HG03469 (cell line): ENCODE measurements at regions not wholly inside any gene's neighbourhood (a gene's known extent, or its start where the extent isn't known, plus 50 kb on each side); places are given as distances from the start of the nearest gene placed in this dataset.

Source experiments
- ATAC-seq: cut with Tn5 transposase; IDR thresholded peaks from one replicate; pipeline ENCODE4 v1.9.1; 2021; ENCODE audit warnings: mild to moderate bottlenecking, moderate library complexity, moderate number of reproducible peaks; ENCODE audit not compliant: unreplicated experiment

DNA sequence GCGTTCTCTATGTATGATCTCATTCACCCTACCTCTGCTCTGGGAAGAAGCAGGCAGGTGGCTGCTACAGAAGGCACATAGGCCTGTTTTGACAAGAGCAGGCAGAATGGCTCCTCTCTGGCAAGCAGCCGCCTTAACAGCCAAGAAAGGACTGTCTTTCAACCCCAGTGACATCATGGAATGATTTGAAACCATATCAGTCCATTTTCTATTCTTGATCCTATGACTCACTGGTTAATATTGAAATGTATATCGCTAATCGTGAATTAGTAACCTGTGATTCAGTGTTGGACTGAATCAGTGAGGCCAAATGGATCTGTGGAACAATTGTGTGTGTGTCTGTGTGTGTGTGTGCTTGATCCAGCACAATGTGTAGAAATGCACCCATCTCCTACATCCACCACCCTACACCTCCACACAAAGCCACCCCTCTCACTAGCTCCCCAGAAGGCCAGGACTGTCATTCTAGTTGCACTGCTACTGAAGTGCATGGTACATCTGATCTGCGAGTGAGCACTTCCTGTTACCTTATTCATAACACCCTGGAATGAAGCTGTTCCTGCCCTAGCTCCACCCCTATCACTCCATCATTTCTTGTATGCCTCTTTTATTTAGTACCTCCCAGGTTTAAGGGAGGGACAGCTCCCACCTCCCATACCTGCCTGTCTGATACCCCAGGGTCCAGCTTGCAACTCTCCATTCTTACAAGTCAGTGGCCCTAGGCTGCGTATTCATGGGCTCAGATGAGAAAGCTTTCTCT is 460.0 kb downstream of the FOXO1 start:
- no peak for ATAC-seq

DNA sequence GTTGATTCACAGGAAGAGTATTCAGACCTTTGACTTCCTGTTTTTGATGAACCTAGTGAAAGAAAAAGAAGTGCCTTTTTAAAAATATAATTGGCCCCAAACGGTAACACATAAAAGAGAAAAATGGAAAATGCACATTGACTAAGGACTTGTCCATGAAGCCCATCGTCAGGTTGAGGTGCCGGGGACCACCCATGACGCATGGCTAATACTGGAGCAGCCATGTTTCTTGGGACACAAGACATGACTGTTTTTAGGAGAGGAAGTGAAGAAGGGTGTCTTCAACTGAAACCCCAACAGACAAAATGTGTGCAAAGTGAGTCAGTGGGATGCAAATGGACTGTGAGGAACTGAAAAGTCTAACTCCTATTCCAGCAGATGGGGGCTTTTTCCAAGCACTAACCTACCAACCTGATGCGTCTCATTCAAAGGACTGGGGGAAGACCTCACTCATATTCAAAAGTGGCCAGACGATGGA is 459.4 kb downstream of the FOXO1 start:
- ATAC-seq = peak; percentile 47

GRCh38 chr13:40208517-40208916 is 457.9 kb downstream of the FOXO1 start:
- ATAC-seq = no peak

DNA sequence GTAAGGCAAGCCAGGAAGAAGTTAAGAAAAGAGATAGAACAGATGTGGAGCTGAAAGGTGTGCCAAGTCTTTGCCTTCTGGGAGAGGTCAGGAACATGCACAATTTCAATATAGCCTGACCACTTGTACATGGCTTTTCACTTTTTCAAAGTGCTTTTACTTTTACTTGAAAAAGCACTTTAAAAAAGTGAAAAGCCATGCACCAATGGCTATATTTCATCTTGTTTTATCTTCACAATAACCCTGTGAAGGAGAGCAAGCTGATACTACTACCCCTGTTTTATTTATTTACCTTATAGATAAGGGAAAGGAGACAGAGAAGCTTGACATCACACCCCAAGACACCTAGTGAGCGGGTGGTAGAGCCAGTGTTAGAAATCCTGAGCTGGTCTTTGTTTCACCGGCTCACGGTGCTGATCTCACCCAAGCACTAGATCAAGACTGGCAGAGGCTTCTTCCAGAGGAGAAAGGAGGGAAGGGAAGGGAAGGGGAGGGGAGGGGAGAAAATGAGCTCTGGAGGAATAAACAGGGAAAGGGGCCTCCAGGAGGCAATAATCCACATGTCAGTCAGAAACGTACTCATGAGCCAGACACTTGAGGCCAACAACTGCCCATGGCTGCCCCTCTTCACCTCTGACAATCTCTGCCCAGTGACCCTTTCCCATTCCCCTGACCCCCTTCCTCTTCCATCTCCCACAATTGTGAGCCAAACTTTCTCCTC is 455.4 kb downstream of the FOXO1 start:
- no peak for ATAC-seq

DNA sequence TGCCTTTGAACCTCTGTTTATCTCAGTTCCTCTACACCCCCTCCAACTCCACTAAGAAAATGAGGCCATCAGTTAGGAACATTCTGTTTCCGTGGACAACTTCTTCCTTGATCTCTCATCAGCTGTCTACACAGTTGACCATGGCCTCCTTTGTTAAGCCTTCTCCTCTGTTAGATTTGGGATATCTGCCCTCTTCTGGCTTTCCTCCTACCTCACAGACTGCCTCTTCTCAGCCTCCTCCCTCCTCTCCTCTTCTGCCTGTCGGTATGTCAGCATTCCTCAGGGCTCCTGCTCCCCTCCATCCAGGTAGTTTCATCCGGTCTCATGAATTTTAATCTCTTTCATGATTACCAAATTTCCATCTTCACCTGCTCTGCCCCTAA is 454.9 kb downstream of the FOXO1 start:
- no peak for ATAC-seq

DNA sequence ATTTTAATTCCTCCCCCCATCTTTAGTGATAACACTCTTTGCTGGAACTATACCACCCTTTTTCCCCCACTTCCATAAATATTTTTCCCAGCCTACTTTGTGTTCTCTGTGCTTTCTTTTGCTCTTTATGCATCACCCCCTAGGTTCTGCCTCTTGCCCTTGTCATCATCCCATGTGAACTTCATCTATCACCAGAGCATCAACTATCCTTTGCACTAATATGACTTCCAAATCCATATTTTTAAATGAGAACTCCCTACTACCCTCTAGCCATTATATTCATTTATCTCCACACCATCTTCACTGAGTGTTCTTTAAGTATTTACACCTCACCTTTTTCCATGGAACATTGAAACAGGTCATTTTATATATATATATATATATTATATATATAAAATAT is 452.7 kb downstream of the FOXO1 start:
- ATAC-seq = no peak

DNA sequence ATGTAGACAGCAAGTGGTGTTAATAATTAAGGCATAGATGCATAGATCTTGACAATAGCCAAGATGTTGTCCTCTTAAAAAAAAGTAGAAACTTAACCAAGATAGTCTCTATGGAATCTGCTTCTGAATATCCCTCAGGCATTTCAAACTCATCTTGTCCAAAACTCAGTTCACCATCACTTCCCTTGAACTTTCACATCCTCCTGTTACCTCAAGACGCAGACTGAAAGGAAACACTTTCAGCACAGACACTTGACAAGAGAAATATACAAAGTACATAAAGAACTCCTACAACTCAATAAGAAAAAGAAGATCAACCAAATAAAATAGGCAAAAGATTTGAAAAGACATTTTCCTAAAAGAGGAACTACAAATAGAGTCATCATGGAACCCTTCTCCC is 451.1 kb downstream of the FOXO1 start:
- no peak for ATAC-seq

DNA sequence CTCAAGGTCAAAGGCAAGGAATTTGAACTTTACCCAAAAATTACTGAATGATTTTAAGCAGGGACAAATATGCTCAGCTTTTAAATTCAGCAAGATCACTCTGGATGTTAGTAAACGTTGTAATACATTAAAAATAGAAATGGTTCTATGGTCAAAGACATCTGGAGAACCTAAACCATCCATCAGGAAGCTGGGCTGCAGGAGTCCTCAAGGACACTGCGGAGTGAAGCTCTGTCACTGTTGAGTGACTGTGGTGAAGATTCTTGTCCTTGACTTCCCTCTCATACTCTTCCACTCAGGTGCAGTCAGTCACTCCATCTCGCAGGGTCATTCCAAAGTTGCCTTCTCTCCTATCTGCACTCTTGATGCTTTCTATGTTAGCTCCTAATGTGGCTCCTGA is 450.7 kb downstream of the FOXO1 start:
- no peak for ATAC-seq

DNA sequence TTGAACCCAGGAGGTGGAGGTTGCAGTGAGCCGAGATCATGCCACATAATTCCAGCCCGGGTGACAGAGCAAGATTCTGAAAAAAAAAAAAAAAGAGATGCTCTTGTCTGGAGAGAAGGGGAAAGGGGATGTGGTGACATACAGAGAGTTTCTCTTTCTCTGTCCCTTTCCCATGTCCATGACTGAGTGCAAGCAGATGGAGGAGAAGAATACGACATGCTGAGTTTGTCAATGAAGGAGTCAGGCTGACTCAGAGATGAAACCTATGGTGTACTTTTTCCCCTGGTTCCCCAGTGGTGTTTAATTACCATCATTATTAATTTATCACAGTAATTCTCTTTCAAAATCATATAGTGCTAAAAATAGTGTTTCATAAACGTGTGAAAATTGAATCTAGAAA is 448.8 kb downstream of the FOXO1 start:
- no peak for ATAC-seq

- no peak for ATAC-seq
Observed at GRCh38 chr13:40220299-40220935, 446.0 kb downstream of the FOXO1 start.

DNA sequence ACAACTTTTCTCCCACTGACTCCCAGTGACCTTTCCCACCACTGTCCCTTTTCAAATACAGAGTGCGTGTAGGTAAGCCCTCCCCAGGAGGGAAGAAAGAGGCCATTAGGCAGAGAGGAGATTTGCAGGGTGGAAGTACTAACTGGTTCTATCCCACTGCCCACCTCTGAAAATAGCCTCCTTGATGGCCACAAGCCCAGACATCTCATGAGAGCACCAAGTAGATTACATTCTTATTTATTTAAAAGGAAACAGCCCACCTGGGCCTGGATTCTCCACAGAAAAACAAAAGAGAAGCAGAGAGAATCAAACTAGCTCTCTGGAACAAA is 445.3 kb downstream of the FOXO1 start:
- no peak for ATAC-seq

- ATAC-seq = no peak
Observed at GRCh38 chr13:40221460-40222201, 444.8 kb downstream of the FOXO1 start.

GRCh38 chr13:40223585-40223984 is 442.9 kb downstream of the FOXO1 start:
- no peak for ATAC-seq

GRCh38 chr13:40228496-40228895 is 437.9 kb downstream of the FOXO1 start:
- no peak for ATAC-seq

GRCh38 chr13:40228990-40229389 is 437.5 kb downstream of the FOXO1 start:
- ATAC-seq = no peak

DNA sequence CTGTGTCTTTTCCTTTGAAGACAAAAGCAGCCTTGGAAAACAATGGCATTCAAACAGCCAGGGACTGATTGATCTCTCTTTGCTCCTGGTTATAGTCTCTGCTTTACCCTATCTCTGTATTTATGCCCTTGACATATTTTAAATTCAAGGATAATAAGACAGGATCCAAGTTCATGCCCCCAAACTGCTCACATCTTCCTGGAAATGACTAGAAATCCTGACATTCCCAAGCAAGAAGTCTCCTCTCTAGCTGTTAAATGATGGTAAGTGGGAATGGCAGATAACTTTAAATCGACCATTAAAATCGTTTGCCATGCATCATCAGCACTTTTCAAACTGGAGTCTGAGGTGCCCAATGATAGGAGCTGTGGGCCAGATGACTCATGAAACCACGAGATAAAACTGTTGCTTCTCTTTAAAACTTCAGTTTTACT is 435.6 kb downstream of the FOXO1 start:
- no peak for ATAC-seq

- no peak for ATAC-seq
Observed at GRCh38 chr13:40231311-40231710, 435.1 kb downstream of the FOXO1 start.

GRCh38 chr13:40231751-40232150 is 434.7 kb downstream of the FOXO1 start:
- ATAC-seq = no peak

DNA sequence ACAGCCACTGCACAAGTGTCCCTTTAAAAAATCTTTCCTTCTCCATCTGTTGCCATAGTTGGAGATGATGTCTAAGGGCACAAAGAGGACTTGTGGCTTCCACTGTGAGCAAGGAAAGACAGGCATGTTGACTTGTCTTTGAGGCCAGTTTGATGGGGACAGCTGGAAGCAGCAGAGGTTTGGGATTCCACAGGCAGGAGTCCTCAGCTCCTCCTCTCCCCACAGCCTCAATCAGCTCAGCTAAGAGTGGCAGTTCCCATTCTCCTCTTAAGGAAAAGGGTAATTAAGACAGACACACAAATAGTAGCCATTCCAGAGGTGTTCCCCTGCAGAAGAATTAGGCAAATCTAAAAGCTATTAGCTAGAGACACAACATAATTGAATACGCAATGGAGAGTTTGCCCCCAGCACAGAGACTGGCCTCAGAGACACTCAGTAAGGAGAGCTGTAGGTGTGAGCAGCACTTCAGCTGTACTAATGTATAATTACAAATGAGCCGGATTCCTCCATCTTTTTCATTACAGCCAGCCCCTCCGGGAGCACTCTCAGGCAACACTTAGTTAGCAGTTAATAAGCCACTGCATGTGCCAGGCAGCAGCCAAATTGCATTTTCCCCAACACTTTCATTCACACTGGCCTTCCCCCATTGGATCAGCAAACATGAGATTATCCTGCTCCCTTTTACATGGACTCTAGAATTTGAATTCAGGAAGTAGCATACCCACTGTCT is 434.0 kb downstream of the FOXO1 start:
- ATAC-seq = no peak

GRCh38 chr13:40233731-40234195 is 432.7 kb downstream of the FOXO1 start:
- ATAC-seq = no peak
